IMR-90 (cell line): ENCODE measurements at regions not wholly inside any gene's neighbourhood (a gene's known extent, or its start where the extent isn't known, plus 50 kb on each side); places are given as distances from the start of the nearest gene placed in this dataset.
A peak's percentile ranks its signal among the peaks of the same experiment; 100 is the strongest.

Source experiments
- ATAC-seq: fragments of 200-7000 bp; cut with Tn5 transposase; 2 replicates; pipeline ENCODE4 v1.9.1; 2020; ENCODE audit warnings: low read depth, mild to moderate bottlenecking, moderate library complexity
- BruUV-seq: library from RNA; stranded (reverse); fragments of 400-500 nt; replicated peaks from 2 replicates; lab custom pipeline; 2021; lab: Mats Ljungman, UMichigan
- CTCF ChIA-PET: fragments of 300-600 bp; formaldehyde crosslinking; extraction: SDS; loops from one replicate; lab custom pipeline; 2021; ENCODE audit warnings: antibody characterized with exemption; lab: Yijun Ruan, JAX
- POLR2A ChIA-PET: fragments of 300-600 bp; sonication (Branson Sonifier 250); formaldehyde crosslinking; loops from one replicate; lab custom pipeline; 2022; ENCODE audit warnings: antibody characterized with exemption; ENCODE audit not compliant: unreplicated experiment; lab: Charles Lee
- DNase-seq: peaks from one replicate; pipeline ENCODE4 v3.0.0; 2013
- H2AFZ ChIP-seq: replicated peaks from 2 replicates; pipeline ENCODE3; 2013; ENCODE audit warnings: low read length, mild to moderate bottlenecking; ENCODE audit not compliant: poor library complexity
- H2AK5ac ChIP-seq: 2 replicates; pipeline ENCODE4 v1.6.1; 2013; ENCODE audit warnings: low read depth, low read length, inconsistent platforms
- H2AK9ac ChIP-seq: replicated peaks from 2 replicates; pipeline ENCODE3; 2013; ENCODE audit warnings: mild to moderate bottlenecking, low read depth, low read length, moderate library complexity; ENCODE audit not compliant: poor library complexity
- H2BK120ac ChIP-seq: 2 replicates; pipeline ENCODE4 v1.6.1; 2013; ENCODE audit warnings: low read depth, low read length, inconsistent platforms
- H2BK15ac ChIP-seq: 3 replicates; pipeline ENCODE4 v1.6.1; 2013; ENCODE audit warnings: low read depth, low read length, inconsistent platforms
- H2BK20ac ChIP-seq: 2 replicates; pipeline ENCODE4 v1.6.1; 2013; ENCODE audit warnings: low read depth, mild to moderate bottlenecking, inconsistent platforms, low read length, moderate library complexity
- H2BK5ac ChIP-seq: 2 replicates; pipeline ENCODE4 v1.6.1; 2013; ENCODE audit warnings: mild to moderate bottlenecking, low read depth, low read length, inconsistent platforms; ENCODE audit not compliant: poor library complexity, severe bottlenecking
- H3K14ac ChIP-seq: replicated peaks from 2 replicates; pipeline ENCODE4 v1.6.1; 2013; ENCODE audit warnings: low read depth, low read length, inconsistent platforms
- H3K18ac ChIP-seq: 2 replicates; pipeline ENCODE4 v1.6.1; 2013; ENCODE audit warnings: low read depth, low read length, control low read depth
- H3K23ac ChIP-seq: 2 replicates; pipeline ENCODE4 v1.6.1; 2013; ENCODE audit warnings: low read depth, low read length, inconsistent platforms
- H3K27ac ChIP-seq: 2 replicates; pipeline ENCODE4 v1.5.1; 2013; ENCODE audit warnings: mild to moderate bottlenecking, control low read depth, low read length; ENCODE audit not compliant: insufficient read depth
- H3K27me3 ChIP-seq: 2 replicates; pipeline ENCODE4 v1.6.1; 2013; ENCODE audit warnings: low read length; ENCODE audit not compliant: control insufficient read depth, insufficient read depth
- H3K36me3 ChIP-seq: 2 replicates; pipeline ENCODE4 v1.6.1; 2013; ENCODE audit warnings: low read length, mixed read lengths; ENCODE audit not compliant: control insufficient read depth, insufficient read depth
- H3K4ac ChIP-seq: 2 replicates; pipeline ENCODE4 v1.6.1; 2013; ENCODE audit warnings: low read depth, low read length, inconsistent platforms
- H3K4me1 ChIP-seq: 2 replicates; pipeline ENCODE4 v1.6.1; 2013; ENCODE audit warnings: low read length, mixed read lengths; ENCODE audit not compliant: control insufficient read depth, insufficient read depth
- H3K4me2 ChIP-seq: 2 replicates; pipeline ENCODE4 v1.6.1; 2013; ENCODE audit warnings: low read depth, mild to moderate bottlenecking, control low read depth, low read length, moderate library complexity
- H3K4me3 ChIP-seq: 2 replicates; pipeline ENCODE4 v1.5.1; 2013; ENCODE audit warnings: low read depth, mild to moderate bottlenecking, control low read depth, low read length, moderate library complexity; ENCODE audit not compliant: insufficient read depth
- H3K56ac ChIP-seq: 2 replicates; pipeline ENCODE4 v1.6.1; 2013; ENCODE audit warnings: low read length, inconsistent platforms; ENCODE audit not compliant: insufficient read depth; ENCODE audit errors: extremely low read depth
- H3K79me1 ChIP-seq, 2 experiments: 2 replicates each; pipeline ENCODE4 v1.6.1; 2013; ENCODE audit warnings: low read length in 2 of 2, inconsistent platforms in 1 of 2, low read depth in 1 of 2
- H3K9ac ChIP-seq: 2 replicates; pipeline ENCODE4 v1.6.1; 2013; ENCODE audit warnings: low read depth, low read length, control low read depth
- H3K9me1 ChIP-seq: 2 replicates; pipeline ENCODE4 v1.6.1; 2013; ENCODE audit warnings: low read length, inconsistent platforms; ENCODE audit not compliant: insufficient read depth
- H3K9me3 ChIP-seq: 2 replicates; pipeline ENCODE4 v1.6.1; 2013; ENCODE audit warnings: low read length; ENCODE audit not compliant: control insufficient read depth, insufficient read depth
- H4K20me1 ChIP-seq: 2 replicates; pipeline ENCODE4 v1.6.1; 2013; ENCODE audit warnings: low read length, inconsistent platforms; ENCODE audit not compliant: insufficient read depth
- H4K5ac ChIP-seq: 2 replicates; pipeline ENCODE4 v1.6.1; 2013; ENCODE audit warnings: mild to moderate bottlenecking, low read depth, low read length, control low read depth
- H4K8ac ChIP-seq, 2 experiments: 2 replicates each; pipeline ENCODE4 v1.6.1; 2013; ENCODE audit warnings: low read depth in 2 of 2, low read length in 2 of 2, control low read depth in 1 of 2, inconsistent platforms in 1 of 2
- H4K91ac ChIP-seq: 2 replicates; pipeline ENCODE4 v1.6.1; 2013; ENCODE audit warnings: low read depth, low read length, inconsistent platforms; ENCODE audit not compliant: insufficient read depth
- CEBPB ChIP-seq: IDR thresholded peaks from 2 replicates; pipeline ENCODE4 v1.6.1; 2012; ENCODE audit warnings: low read depth, low read length, improper control_type of control experiment
- ELK1 ChIP-seq: fragments of 150-350 bp; IDR thresholded peaks from 2 replicates; pipeline ENCODE4 v1.6.1; 2016; ENCODE audit warnings: low read depth, mild to moderate bottlenecking, low read length, moderate library complexity, borderline replicate concordance
- FOS ChIP-seq: fragments of 150-350 bp; IDR thresholded peaks from 2 replicates; pipeline ENCODE4 v1.6.1; 2016; ENCODE audit warnings: low read depth, low read length
- MXI1 ChIP-seq: IDR thresholded peaks from 2 replicates; pipeline ENCODE4 v1.6.1; 2012; ENCODE audit warnings: low read depth, mild to moderate bottlenecking, low read length, moderate library complexity, borderline replicate concordance
- POLR2A ChIP-seq: IDR thresholded peaks from 2 replicates; pipeline ENCODE4 v1.6.1; 2012; ENCODE audit warnings: mild to moderate bottlenecking, low read depth, low read length
- WGBS, 2 experiments: methylation state at CpG; one replicate each; pipeline versions ENCODE4 v1.1.5 to v1.1.7; 2013; ENCODE audit warnings: missing lambda C conversion rate in 2 of 2; ENCODE audit not compliant: insufficient read length in 1 of 2; ENCODE audit errors: extremely low coverage in 2 of 2; 5-methylcytosine and 5-hydroxymethylcytosine counted together
- dilution Hi-C: fragments of 300-500 bp; cut with HindIII; formaldehyde crosslinking; loops from one replicate; pipeline ENCODE4 v1.14.3; 2018; ENCODE audit warnings: low sequenced_read_pairs; ENCODE audit not compliant: unreplicated experiment
- in situ Hi-C: fragments of 300-500 bp; cut with MboI; formaldehyde crosslinking; loops from 3 replicates; pipeline ENCODE4 v1.14.3; 2019; ENCODE audit warnings: low sequenced_read_pairs, inconsistent platforms, mixed read lengths
- intact Hi-C: fragments of 100-400 bp; cut with micrococcal nuclease; formaldehyde crosslinking; loops from 2 replicates; pipeline ENCODE4 v1.10.0; 2022

GRCh38 chr1:200330741-200331428 lies 79.0 kb downstream of the ZNF281 start (continued):
- no peak for TF ChIP-seq MXI1

DNA sequence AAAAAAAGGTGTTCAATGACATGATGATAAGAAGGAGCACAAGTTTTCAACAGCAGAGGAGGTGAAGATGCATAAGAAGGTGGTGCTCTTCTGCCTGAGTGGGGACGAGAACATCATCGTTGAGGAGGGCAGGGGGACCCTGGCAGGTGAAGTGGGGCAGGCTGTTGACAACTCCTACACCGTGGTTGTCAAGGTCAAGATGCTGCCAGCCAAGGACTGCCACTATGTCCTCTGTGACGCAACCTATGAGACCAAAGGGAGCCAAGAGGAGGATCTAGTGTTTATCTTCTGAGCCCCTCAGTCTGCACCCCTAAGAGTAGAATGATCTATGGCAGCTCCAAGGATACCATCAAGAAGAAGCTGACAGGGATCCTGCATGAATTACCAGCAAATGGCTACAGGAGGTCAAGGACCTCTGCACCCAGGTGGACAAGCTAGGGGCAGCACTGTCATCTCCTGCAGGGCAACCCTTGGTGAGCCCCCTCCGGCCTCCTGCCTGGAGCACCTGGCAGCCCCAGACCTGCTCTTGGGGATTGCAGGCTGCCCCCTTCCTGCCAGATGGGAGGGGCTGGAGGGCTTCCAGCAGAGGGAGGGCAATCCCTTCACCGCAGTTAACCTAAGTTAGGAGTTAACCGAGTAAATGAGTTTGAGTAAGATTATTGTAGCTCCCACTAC lies 80.5 kb downstream of the ZNF281 start:
- H3K27ac ChIP-seq: no peak overlapping the region
- 0 out of 2 replicates have a peak overlapping the region, but pooled peaks have one; percentile 21 for H3K14ac ChIP-seq
- dilution Hi-C loops: no loop called here
- H3K36me3 ChIP-seq: no peaks in the 10 kb centered on the region
- H3K18ac ChIP-seq: no peak overlapping the region
- no peak overlapping the region for H2AK9ac ChIP-seq
- H3K27me3 ChIP-seq: no peaks in the 10 kb centered on the region
- H2BK5ac ChIP-seq: no peak overlapping the region
- ChIA-PET POLR2A (no interaction called here), CTCF (no interaction called here)
- H3K4me3 ChIP-seq: no peak overlapping the region
- H3K79me1 ChIP-seq: no peaks in the 10 kb centered on the region
- peak overlapping the region; percentile 58; the same call in 1 of the 3 replicates for H2BK15ac ChIP-seq
- in situ Hi-C loops: no loop called here
- H3K4me1 ChIP-seq: peaks cover 7% of the 10 kb centered on the region
- TF ChIP-seq POLR2A (no peak), CEBPB (no peak), FOS (no peak), ELK1 (no peak)
- H4K5ac ChIP-seq: peak overlapping the region; percentile 62; the same call in 1 of the 2 replicates
- H3K9me3 ChIP-seq: no peaks in the 10 kb centered on the region
- H3K9ac ChIP-seq: no peak overlapping the region
- no peak overlapping the region for H3K4me2 ChIP-seq
- 90% methylated on average over 2 of the region's 7 CpGs; no CpG with 5 or more reads in 1 of the 2 experiments for WGBS, 2 experiments
- no peak overlapping the region for H2BK120ac ChIP-seq
- intact Hi-C loops: no loop called here
- ATAC-seq (no peak), DNase-seq (no peak)
- peak overlapping the region; percentile 41 for H2AFZ ChIP-seq
- H3K23ac ChIP-seq: no peak overlapping the region
- H2AK5ac ChIP-seq: peak overlapping the region; percentile 74; the same call in 1 of the 2 replicates
- no peaks in the 10 kb centered on the region for H4K20me1 ChIP-seq
- H3K9me1 ChIP-seq: peaks cover 4% of the 10 kb centered on the region; the same call in 1 of the 2 replicates
- peak overlapping the region; percentile 78 for H3K4ac ChIP-seq
- BruUV-seq: no TSS peak
- H3K56ac ChIP-seq: no peak overlapping the region
- H4K8ac ChIP-seq: no peak overlapping the region
- H2BK20ac ChIP-seq: no peak overlapping the region
- H4K91ac ChIP-seq: peak overlapping the region; percentile 65; the same call in 1 of the 2 replicates
